Parathyroid adenoma (tissue), 2 donors: ENCODE measurements at regions not wholly inside any gene's neighbourhood (a gene's known extent, or its start where the extent isn't known, plus 50 kb on each side); places are given as distances from the start of the nearest gene placed in this dataset.

Experiments
- H2AFZ ChIP-seq: fragments of 300-600 bp; sonication (generic); one replicate; pipeline ENCODE4 v1.7.0; 2017; ENCODE audit warnings: antibody characterized with exemption, mild to moderate bottlenecking
- H3K27ac ChIP-seq: fragments of 300-600 bp; sonication (generic); one replicate; pipeline ENCODE4 v1.7.0; 2017
- H3K27me3 ChIP-seq: fragments of 300-600 bp; sonication (generic); one replicate; pipeline ENCODE4 v1.7.0; 2017; ENCODE audit warnings: low read length; ENCODE audit not compliant: control insufficient read depth, insufficient read depth
- H3K36me3 ChIP-seq: fragments of 300-600 bp; sonication (generic); one replicate; pipeline ENCODE4 v1.7.0; 2017; ENCODE audit warnings: low read length; ENCODE audit not compliant: control insufficient read depth, insufficient read depth
- H3K4me1 ChIP-seq: fragments of 300-600 bp; sonication (generic); one replicate; pipeline ENCODE4 v1.7.0; 2017; ENCODE audit warnings: control low read depth
- H3K4me2 ChIP-seq: fragments of 300-600 bp; sonication (generic); one replicate; pipeline ENCODE4 v1.7.0; 2017; ENCODE audit warnings: low read length
- H3K4me3 ChIP-seq: fragments of 300-600 bp; sonication (generic); one replicate; pipeline ENCODE4 v1.7.0; 2017; ENCODE audit warnings: low read depth, low read length
- H3K79me2 ChIP-seq: fragments of 300-600 bp; sonication (generic); one replicate; pipeline ENCODE4 v1.7.0; 2017; ENCODE audit warnings: control low read depth
- H3K9ac ChIP-seq: fragments of 300-600 bp; sonication (generic); one replicate; pipeline ENCODE4 v1.7.0; 2017; ENCODE audit warnings: mild to moderate bottlenecking
- H3K9me3 ChIP-seq: fragments of 300-600 bp; sonication (generic); one replicate; pipeline ENCODE4 v1.7.0; 2017; ENCODE audit warnings: low read length; ENCODE audit not compliant: control insufficient read depth
- CTCF ChIP-seq: fragments of 300-600 bp; sonication (generic); IDR thresholded peaks from one replicate; pipeline ENCODE4 v1.7.0; 2017; ENCODE audit warnings: antibody characterized with exemption, mild to moderate bottlenecking
- donor health status: primary hyperparathyroidism.

GRCh38 chr18:14919666-14920065, 171.7 kb downstream of the ANKRD30B start:
- no peak overlapping the region for H2AFZ ChIP-seq
- no peaks in the 10 kb centered on the region for H3K79me2 ChIP-seq
- no peak overlapping the region for H3K4me2 ChIP-seq
- H3K9ac ChIP-seq: no peak overlapping the region
- no peaks in the 10 kb centered on the region for H3K36me3 ChIP-seq
- no peaks in the 10 kb centered on the region for H3K9me3 ChIP-seq
- H3K4me1 ChIP-seq: no peaks in the 10 kb centered on the region
- H3K4me3 ChIP-seq: no peak overlapping the region
- no peaks in the 10 kb centered on the region for H3K27me3 ChIP-seq
- TF ChIP-seq CTCF: no peak
- H3K27ac ChIP-seq: no peak overlapping the region

DNA sequence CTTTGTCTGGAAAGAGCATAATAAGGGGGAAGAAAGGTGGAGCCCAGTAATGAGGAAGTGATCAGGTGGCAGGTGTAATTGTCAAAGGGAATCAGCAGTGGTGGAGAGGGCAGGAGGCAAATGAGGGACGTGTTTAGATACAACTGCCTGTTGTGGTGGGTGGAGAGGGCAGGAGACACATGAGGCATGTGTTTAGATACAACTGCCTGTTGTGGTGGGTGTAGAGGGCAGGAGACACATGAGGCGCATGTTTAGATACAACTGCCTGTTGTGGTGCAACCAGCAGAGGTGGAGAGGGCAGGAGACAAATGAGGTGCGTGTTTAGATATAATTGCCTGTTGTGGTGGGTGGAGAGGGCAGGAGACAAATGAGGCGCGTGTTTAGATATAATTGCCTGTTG, 173.1 kb downstream of the ANKRD30B start:
- H3K79me2 ChIP-seq: no peaks in the 10 kb centered on the region
- H3K27ac ChIP-seq: no peak overlapping the region
- no peaks in the 10 kb centered on the region for H3K27me3 ChIP-seq
- H3K36me3 ChIP-seq: no peaks in the 10 kb centered on the region
- no peak overlapping the region for H3K4me2 ChIP-seq
- no peak for TF ChIP-seq CTCF
- H2AFZ ChIP-seq: no peak overlapping the region
- H3K9me3 ChIP-seq: no peaks in the 10 kb centered on the region
- no peak overlapping the region for H3K4me3 ChIP-seq
- H3K4me1 ChIP-seq: no peaks in the 10 kb centered on the region
- H3K9ac ChIP-seq: no peak overlapping the region

DNA sequence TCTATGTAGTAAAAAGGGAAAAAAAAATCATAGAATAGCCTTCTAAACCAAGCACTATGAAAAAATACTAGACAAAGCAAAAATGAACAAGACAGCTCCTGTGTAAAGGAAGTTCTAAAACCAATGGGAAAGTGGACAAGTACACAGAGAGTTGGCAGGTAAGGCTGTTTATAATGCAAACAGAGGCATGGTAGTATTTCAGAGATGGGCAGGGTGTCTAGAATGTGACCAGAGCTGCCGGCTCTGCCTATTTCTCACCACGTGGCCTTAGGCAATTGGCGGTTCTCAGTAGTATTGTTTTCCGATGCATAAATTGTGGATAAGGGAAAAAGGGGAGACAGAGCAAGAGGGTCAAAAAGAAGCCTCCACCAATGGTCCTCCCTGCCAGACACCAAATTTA, 173.6 kb downstream of the ANKRD30B start:
- Histone ChIP-seq H2AFZ (no peak overlapping the region), H3K4me2 (no peak overlapping the region), H3K27ac (no peak overlapping the region), H3K4me1 (no peaks in the 10 kb centered on the region), H3K9ac (no peak overlapping the region), H3K27me3 (no peaks in the 10 kb centered on the region), H3K4me3 (no peak overlapping the region), H3K9me3 (no peaks in the 10 kb centered on the region), H3K79me2 (no peaks in the 10 kb centered on the region), H3K36me3 (no peaks in the 10 kb centered on the region)
- TF ChIP-seq CTCF: no peak

DNA sequence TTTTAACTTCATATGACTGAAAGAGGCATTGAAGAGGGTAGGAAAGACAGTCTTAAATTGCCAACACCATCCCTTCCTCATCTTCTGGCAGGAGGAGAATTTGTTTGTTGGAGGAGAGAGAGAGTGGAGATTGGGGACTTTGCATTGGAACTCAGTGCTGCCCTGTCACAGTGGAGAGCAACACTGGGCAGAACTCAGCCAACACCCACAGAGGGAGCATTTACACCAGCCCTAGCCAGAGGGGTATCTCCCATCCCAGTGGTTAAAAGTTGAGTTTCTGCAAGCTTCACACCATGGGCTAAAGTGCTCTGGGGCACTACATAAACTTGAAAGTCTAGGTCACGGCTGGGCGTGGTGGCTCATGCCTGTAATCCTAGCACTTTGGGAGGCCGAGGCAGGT, 174.1 kb downstream of the ANKRD30B start:
- H3K27ac ChIP-seq: no peak overlapping the region

More for the DNA sequence above, 174.1 kb downstream of the ANKRD30B start:
- Histone ChIP-seq H3K4me3 (no peak overlapping the region), H3K9ac (no peak overlapping the region), H3K79me2 (no peaks in the 10 kb centered on the region), H3K4me2 (no peak overlapping the region), H3K9me3 (no peaks in the 10 kb centered on the region), H3K27me3 (no peaks in the 10 kb centered on the region), H3K4me1 (no peaks in the 10 kb centered on the region), H2AFZ (no peak overlapping the region), H3K36me3 (no peaks in the 10 kb centered on the region)
- no peak for TF ChIP-seq CTCF
